ENCODE measurements at regions not wholly inside any gene's neighbourhood (a gene's known extent, or its start where the extent isn't known, plus 50 kb on each side); places are given as distances from the start of the nearest gene placed in this dataset.
"Not testable (repeated sequence)": the region's sequence is repeated elsewhere in the genome, so short reads cannot be mapped to it uniquely, and the experiment has no call there.

DNA sequence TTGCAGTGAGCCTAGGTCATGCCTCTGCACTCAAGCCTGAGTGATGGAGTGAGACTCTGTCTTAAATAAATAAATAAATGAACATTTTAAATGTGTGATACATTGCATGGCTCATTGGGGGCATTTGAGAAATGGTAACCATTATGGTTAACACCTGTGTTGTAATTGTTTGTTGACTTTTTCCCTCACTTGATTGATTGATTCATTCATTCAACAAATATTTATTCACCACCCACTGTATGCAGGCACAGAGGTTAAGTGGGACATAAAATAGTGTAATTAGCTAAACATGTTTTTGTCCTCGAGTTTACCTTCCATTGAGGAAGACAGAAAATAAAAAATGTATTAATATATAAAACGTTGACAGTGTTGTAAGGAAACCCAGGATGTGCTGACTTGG, 127.1 kb upstream of the ANKRD28 start:
- no peaks in the 10 kb centered on the region for H3K27me3 Mint-ChIP-seq
- H3K4me3 Mint-ChIP-seq, result no peak overlapping the region
- no peaks in the 10 kb centered on the region for H3K4me1 Mint-ChIP-seq
- H3K9me3 Mint-ChIP-seq, result no peaks in the 10 kb centered on the region
- ATAC-seq (ENCODE audit: low read depth) (no peak), DNase-seq (ENCODE audit: low spot score in 2 of 2) (no peak)
- no peaks in the 10 kb centered on the region for H3K36me3 Mint-ChIP-seq
- no peak overlapping the region for H3K27ac Mint-ChIP-seq

DNA sequence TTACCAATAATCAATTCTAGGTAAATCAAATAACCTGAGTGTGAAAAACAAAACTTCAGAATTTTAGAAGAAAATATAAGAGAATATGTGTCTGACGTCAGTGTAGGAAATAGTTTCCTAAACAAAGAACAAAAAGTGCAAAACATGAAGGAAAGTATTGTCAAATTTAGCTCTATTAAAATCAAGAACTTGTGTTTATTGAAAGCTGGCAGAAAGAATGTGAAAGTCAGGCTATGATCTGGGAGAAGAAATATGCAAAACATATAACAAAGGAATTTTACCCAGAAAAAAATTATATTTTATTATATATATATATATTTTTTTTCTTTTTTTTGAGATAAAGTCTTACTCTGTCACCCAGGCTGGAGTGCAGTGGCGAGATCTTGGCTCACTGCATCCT, 129.1 kb upstream of the ANKRD28 start:
- H3K4me3 Mint-ChIP-seq, result no peak overlapping the region
- no peaks in the 10 kb centered on the region for H3K27me3 Mint-ChIP-seq
- H3K27ac Mint-ChIP-seq, result no peak overlapping the region
- no peak for ATAC-seq (ENCODE audit: low read depth)
- no peak for DNase-seq (ENCODE audit: low spot score in 2 of 2)
- no peaks in the 10 kb centered on the region for H3K9me3 Mint-ChIP-seq
- no peaks in the 10 kb centered on the region for H3K36me3 Mint-ChIP-seq
- no peaks in the 10 kb centered on the region for H3K4me1 Mint-ChIP-seq

DNA sequence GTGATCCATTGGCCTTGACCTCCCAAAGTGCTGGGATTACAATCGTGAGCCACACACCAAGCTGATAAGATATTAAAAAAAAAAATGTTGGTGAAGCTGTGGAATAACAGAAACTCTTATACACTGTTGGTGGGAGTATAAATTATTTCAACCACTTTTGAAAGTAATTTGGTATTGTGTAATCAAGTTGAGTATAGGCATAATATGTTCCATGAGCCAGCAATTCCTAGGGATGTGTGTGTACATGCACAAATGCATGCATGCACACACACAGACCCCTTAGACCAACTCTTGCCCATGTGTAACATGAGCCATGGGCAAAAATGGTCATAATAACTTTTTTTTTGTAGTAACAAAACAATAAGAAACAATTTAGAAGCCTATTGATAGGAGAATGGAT, 130.2 kb upstream of the ANKRD28 start:
- Mint-ChIP-seq H3K4me1 (no peaks in the 10 kb centered on the region), H3K27me3 (no peaks in the 10 kb centered on the region), H3K36me3 (no peaks in the 10 kb centered on the region), H3K4me3 (no peak overlapping the region), H3K9me3 (no peaks in the 10 kb centered on the region), H3K27ac (no peak overlapping the region)
- no peak for DNase-seq (ENCODE audit: low spot score in 2 of 2)
- ATAC-seq (ENCODE audit: low read depth), result no peak

DNA sequence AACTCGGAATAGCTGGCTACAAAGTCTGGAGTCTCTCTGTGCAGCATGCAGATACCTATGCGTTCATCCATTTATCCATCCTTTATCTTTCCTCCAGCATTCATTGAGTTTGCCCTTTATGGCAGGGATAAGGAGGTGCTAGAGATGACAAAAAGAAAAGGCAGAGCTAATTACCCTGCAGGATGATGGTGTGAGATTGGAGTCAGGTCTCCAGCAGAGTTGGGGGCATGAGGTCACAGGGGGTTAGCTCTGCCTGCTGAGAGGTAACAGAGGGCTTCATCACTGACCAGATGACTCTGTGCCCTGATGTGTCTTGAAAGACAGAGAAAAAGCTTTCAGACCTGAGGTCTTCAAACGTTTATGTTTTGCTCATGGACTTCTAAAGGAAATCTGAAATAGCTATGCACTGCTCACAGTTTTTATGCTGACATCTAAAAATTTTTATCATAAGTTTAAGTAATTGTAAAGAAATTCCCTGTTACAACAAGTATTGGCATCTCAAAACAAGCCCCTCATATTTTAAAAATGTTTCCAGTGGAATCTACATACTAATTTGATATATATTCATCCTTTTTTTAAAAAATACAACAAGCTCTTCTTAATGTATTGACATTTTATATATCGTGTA, 132.3 kb upstream of the ANKRD28 start:
- Mint-ChIP-seq H3K27me3 (no peaks in the 10 kb centered on the region), H3K9me3 (no peaks in the 10 kb centered on the region), H3K36me3 (no peaks in the 10 kb centered on the region), H3K27ac (no peak overlapping the region), H3K4me3 (no peak overlapping the region), H3K4me1 (peaks cover 2% of the 10 kb centered on the region)
- DNase-seq (ENCODE audit: low spot score in 2 of 2) (no peak), ATAC-seq (ENCODE audit: low read depth) (no peak)

DNA sequence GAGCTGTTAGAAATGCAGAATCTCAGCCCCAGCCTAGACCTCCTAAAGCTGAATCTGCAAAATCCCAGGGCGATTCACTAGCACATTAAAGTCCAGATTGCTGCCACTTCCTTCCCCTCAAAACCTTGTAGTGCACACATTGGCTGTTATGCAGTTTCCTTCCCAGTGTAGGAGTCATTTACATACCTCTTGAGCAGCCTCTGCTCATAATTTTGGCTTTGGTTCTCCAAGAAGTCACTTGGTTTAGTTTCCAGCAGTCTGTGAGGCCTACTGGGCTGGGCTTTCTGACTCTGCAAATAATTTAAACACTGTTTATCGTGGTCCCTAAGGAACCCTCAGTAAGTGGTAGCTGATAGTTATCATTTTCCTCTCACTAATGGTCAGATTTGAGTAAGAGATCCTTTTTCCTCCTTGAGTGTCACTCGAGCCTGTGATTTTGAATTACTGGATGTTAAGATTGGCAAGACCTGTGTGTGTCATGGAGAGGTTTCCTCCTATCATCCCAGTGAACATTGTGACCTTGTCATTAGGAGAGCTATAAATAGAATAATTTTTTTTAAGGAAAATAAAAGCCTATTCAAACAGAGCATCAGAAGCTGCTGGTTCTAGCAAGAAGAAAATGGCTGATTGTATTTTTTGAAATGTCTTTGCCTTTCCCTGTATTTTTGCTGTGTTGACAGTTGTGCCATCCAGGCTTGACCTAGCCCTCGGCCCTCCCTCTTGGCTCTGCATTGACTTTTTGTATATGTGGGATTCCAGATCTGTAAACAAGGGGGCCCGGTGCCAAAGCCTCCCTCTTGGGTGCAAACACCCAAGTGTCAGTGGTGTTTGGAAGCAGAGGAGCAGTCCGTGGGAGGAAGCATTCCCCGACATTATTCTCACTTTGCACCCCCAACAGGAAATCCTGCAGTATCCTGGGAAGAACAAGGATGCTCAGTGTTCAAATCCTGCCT, 134.8 kb upstream of the ANKRD28 start:
- ATAC-seq (ENCODE audit: low read depth) (no peak), DNase-seq (ENCODE audit: low spot score in 2 of 2) (no peak)
- H3K4me3 Mint-ChIP-seq, result no peak overlapping the region
- H3K27ac Mint-ChIP-seq, result no peak overlapping the region
- no peaks in the 10 kb centered on the region for H3K9me3 Mint-ChIP-seq
- peaks cover 2% of the 10 kb centered on the region for H3K4me1 Mint-ChIP-seq
- H3K27me3 Mint-ChIP-seq, result peaks cover 2% of the 10 kb centered on the region
- H3K36me3 Mint-ChIP-seq, result no peaks in the 10 kb centered on the region

DNA sequence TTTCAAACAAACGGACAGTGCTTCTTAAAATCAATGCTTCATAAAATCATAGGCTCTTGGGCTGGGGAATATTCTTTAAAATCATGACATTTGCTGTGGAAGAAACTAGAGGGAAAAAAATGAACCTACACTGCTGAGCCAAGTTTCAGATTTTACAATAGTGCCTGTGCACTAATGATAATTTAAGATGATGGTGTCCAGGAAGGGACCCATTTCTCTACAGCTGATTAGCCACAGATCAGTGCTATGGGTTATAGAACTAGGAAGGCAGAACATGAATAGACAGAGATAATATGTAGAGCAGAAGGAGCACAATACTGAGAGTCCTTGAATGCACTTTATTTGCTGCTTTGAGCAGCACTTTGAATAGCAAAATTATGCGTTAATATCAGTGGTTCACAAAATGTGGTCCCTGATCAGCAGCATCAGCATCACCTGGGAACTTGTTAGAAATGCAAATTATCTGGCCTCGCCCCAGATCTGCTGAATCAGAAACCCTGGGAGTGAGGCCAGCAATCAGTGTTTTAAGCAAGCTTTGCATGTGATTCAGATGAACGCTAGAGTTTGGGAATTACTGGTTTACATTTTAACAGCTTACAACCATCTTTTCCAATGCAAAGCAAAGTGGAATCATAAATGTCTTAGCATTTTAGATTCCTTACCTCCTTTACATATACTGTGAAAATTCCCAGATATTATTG, 135.8 kb upstream of the ANKRD28 start:
- H3K27me3 Mint-ChIP-seq, result peaks cover 2% of the 10 kb centered on the region
- no peak for DNase-seq (ENCODE audit: low spot score in 2 of 2)

DNA sequence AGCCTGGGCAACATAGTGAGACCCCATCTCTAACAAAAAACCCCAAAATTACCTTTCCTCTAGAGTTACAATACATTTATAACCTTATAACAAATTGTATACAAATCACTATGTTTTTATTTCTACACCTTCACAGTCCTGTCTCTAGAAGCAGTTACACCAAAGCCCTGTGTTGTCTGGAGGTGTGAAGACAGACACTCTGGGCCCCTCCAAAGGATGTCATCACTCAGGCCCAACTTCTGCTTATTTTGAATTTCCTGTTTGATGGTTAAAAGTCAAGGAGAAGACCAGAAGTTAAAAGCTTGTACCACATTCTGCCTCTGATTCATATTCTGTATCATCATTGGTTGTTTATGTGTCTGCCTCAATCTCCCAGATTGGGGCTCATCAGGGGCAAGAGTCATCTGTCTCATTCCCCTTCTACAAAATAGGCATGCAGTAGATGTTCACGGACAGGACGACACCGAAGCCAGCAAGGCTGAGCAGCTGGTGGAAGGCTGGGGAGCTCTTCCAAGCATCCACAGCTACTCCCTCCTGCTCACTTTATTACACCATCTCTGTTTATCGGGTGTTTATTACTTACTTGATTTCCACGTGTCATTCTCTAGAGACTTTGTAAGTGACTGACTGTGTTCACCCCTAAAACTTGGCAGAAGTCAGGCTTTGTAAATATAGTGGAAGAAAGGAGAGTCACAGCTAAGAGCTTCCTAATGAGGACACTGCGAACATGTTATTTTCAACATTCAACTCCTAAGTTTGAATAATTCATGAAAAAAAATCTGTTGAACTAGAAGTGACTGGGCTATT, 136.8 kb upstream of the ANKRD28 start:
- H3K36me3 Mint-ChIP-seq, result no peaks in the 10 kb centered on the region
- peaks cover 2% of the 10 kb centered on the region for H3K27me3 Mint-ChIP-seq
- ATAC-seq (ENCODE audit: low read depth) (peak; percentile 27), DNase-seq (ENCODE audit: low spot score in 2 of 2) (no peak)
- H3K4me3 Mint-ChIP-seq, result no peak overlapping the region
- no peak overlapping the region for H3K27ac Mint-ChIP-seq
- H3K4me1 Mint-ChIP-seq, result peaks cover 2% of the 10 kb centered on the region
- no peaks in the 10 kb centered on the region for H3K9me3 Mint-ChIP-seq

More for the DNA sequence above, 135.8 kb upstream of the ANKRD28 start:
- peak overlapping the region; percentile 36 for H3K27ac Mint-ChIP-seq
- H3K4me1 Mint-ChIP-seq, result peaks cover 2% of the 10 kb centered on the region
- no peak for ATAC-seq (ENCODE audit: low read depth)
- no peaks in the 10 kb centered on the region for H3K9me3 Mint-ChIP-seq
- no peak overlapping the region for H3K4me3 Mint-ChIP-seq
- no peaks in the 10 kb centered on the region for H3K36me3 Mint-ChIP-seq

DNA sequence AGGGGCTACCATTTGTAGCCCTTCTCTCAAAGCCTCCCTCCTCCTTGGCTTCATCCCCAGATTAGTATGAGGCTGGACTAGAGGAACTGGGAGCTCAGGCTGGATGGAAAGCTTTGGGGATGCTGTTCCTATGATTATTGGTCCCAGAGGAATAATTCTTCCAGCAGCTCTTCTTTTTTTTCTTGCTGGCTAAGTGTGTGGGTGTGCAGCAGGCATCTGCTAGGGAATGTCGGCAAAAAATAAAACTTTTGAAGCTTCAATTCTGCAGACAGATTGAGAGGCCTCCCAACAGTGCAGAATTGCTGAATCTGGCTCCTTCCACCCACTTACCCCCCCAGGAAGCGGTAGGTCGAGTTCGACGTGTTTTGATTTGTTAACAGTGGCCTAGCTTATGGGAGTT, 138.5 kb upstream of the ANKRD28 start:
- no peak for DNase-seq (ENCODE audit: low spot score in 2 of 2)
- Mint-ChIP-seq H3K9me3 (no peaks in the 10 kb centered on the region), H3K4me3 (no peak overlapping the region), H3K27ac (no peak overlapping the region), H3K27me3 (peaks cover 2% of the 10 kb centered on the region), H3K36me3 (peaks cover 2% of the 10 kb centered on the region), H3K4me1 (peaks cover 2% of the 10 kb centered on the region)
- ATAC-seq (ENCODE audit: low read depth), result no peak

DNA sequence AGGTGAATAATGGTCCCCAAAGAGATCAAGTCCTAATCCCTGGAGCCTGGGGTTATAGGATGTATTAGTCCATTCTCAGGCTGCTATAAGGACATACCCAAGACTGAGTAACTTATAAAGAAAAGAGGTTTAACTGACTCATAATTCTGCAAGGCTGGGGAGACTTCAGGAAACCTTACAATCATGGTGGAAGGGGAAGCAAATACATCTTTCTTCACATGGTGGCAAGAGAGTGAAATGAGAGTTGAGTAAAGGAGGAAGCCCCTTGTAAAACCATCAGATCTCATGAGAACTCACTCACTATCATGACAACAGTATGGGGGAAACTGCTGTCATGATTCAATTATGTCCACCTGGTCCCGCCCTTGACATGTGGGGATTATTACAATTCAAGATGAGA, 142.9 kb upstream of the ANKRD28 start:
- Mint-ChIP-seq H3K27me3 (peaks cover 2% of the 10 kb centered on the region), H3K9me3 (no peaks in the 10 kb centered on the region), H3K4me1 (no peaks in the 10 kb centered on the region), H3K36me3 (peaks cover 2% of the 10 kb centered on the region), H3K4me3 (no peak overlapping the region), H3K27ac (no peak overlapping the region)
- ATAC-seq (ENCODE audit: low read depth) (no peak), DNase-seq (ENCODE audit: low spot score in 2 of 2) (no peak)

DNA sequence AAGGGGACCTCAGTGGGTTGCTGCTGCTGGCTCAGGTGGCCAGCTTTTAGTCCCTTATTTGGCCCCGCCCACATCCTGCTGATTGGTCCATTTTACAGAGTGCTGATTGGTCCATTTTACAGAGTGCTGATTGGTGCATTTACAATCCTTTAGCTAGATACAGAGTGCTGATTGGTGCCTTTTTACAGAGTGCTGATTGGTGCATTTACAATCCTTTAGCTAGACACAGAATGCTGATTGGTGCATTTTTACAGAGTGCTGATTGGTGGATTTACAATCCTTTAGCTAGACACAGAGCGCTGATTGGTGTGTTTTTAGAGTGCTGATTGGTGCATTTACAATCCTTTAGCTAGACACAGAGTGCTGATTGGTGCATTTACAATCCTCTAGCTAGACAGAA, 143.7 kb upstream of the ANKRD28 start:
- H3K4me3 Mint-ChIP-seq; DNase-seq (ENCODE audit: low spot score in 2 of 2); ATAC-seq (ENCODE audit: low read depth); H3K4me1 Mint-ChIP-seq; H3K36me3 Mint-ChIP-seq; H3K27me3 Mint-ChIP-seq; H3K27ac Mint-ChIP-seq; H3K9me3 Mint-ChIP-seq: not testable (repeated sequence)

DNA sequence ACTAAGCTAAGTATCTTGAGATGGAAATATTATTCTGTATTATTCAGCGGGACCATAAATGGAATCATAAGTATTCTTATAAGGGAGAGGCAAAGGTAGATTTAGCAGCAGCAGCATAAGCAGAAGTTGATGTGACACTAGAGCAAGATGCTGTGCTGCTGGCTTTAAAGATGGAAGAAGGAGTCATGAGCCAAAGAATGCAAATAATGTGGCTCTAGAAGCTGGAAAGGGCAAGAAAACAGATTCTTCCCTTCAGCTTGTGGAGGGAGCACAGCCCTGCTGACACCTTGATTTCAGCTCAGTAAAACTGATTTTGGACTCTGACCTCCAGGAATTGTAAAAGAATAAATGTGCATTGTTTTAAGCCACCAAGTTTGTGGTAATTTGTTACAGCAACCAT, 144.2 kb upstream of the ANKRD28 start:
- H3K36me3 Mint-ChIP-seq, result peaks cover 2% of the 10 kb centered on the region
- no peaks in the 10 kb centered on the region for H3K4me1 Mint-ChIP-seq
- DNase-seq (ENCODE audit: low spot score in 2 of 2) (no peak), ATAC-seq (ENCODE audit: low read depth) (no peak)
- no peaks in the 10 kb centered on the region for H3K9me3 Mint-ChIP-seq
- no peak overlapping the region for H3K27ac Mint-ChIP-seq
- H3K27me3 Mint-ChIP-seq, result no peaks in the 10 kb centered on the region
- H3K4me3 Mint-ChIP-seq, result no peak overlapping the region

DNA sequence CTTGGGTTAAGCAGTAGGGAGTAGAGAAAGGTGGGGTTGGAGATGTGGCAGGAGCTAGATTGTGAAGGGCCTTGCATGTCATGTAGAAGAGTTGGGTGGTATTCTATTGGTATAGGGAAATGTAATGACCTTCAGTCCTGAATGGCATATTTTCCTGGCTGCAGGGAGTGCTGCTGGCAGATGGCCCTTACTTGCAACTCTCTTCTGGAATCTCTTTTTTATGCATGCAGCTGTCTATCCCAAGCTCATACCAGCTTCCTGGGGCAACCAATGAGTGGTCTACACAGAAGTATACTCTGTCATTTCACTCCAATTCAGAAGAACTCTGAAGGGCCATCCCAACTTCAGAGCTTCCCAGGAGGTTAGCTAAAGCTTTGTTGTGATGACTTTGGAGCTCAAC, 144.7 kb upstream of the ANKRD28 start:
- Mint-ChIP-seq H3K9me3 (no peaks in the 10 kb centered on the region), H3K4me3 (no peak overlapping the region), H3K4me1 (no peaks in the 10 kb centered on the region), H3K27me3 (no peaks in the 10 kb centered on the region), H3K36me3 (peaks cover 2% of the 10 kb centered on the region), H3K27ac (no peak overlapping the region)
- no peak for ATAC-seq (ENCODE audit: low read depth)
- no peak for DNase-seq (ENCODE audit: low spot score in 2 of 2)

DNA sequence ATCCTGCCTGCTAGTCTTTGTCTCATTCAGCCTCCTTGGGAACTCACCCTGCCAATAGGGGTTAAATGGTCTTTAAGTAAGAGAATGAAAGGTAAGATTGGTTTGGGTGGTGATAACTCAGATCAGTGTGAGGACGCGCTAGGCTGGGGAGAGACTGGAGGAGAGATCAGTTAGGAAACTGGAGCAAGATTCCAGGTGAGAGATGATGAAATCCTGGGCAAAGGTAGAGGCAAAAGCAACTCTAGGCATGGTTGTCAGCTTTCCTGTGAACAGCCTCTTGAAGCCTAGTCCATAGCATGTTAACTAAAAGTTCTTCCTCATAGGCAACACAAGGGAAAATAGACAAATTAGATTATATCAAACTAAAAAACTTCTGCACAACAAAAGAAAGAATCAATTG, 145.2 kb upstream of the ANKRD28 start:
- no peak overlapping the region for H3K4me3 Mint-ChIP-seq
- DNase-seq (ENCODE audit: low spot score in 2 of 2) (no peak), ATAC-seq (ENCODE audit: low read depth) (no peak)
- H3K27ac Mint-ChIP-seq, result no peak overlapping the region
- H3K36me3 Mint-ChIP-seq, result peaks cover 2% of the 10 kb centered on the region
- H3K27me3 Mint-ChIP-seq, result no peaks in the 10 kb centered on the region
- no peaks in the 10 kb centered on the region for H3K4me1 Mint-ChIP-seq
- H3K9me3 Mint-ChIP-seq, result no peaks in the 10 kb centered on the region

DNA sequence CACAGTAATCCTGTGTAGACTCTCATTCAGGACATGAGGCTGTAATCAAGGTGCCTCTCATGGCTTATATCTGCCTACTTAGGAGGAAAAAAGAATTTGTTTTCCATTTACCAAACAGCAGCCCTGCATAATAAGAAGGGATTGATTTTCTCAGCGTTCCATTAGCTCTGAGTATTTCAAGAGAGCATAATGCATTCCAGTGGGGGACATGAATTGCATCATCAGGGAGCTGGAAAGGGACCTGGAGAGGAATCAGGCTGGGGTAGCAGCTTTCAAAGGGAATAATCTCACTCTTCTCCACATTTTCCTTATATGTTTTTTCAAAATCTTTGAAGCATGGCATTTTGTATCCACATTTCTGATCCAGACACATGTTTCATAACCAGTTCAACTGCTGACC, 150.6 kb upstream of the ANKRD28 start:
- peaks cover 3% of the 10 kb centered on the region for H3K36me3 Mint-ChIP-seq
- no peak overlapping the region for H3K27ac Mint-ChIP-seq
- H3K27me3 Mint-ChIP-seq, result no peaks in the 10 kb centered on the region
- no peak overlapping the region for H3K4me3 Mint-ChIP-seq
- no peak for DNase-seq (ENCODE audit: low spot score in 2 of 2)
- H3K4me1 Mint-ChIP-seq, result no peaks in the 10 kb centered on the region
- H3K9me3 Mint-ChIP-seq, result no peaks in the 10 kb centered on the region
- no peak for ATAC-seq (ENCODE audit: low read depth)

All from memory B cell (primary cell).